Activated T-helper 2 cell treated with anti-CD3 and anti-CD28 coated beads, Interferon-gamma antibody, Interleukin-2, Interleukin-4, amounts not matched to agents 10 μg/mL and 5 μg/mL and 100 μg/mL, durations not matched to agents 14 hours and 24 hours and 36 hours (primary cell): ENCODE measurements at regions not wholly inside any gene's neighbourhood (a gene's known extent, or its start where the extent isn't known, plus 50 kb on each side); places are given as distances from the start of the nearest gene placed in this dataset.
A peak's percentile ranks its signal among the peaks of the same experiment; 100 is the strongest.

Experiments used
- DNase-seq: peaks from one replicate; pipeline ENCODE4 v3.0.0; 2021; ENCODE audit warnings: low spot score
- H3K27ac Mint-ChIP-seq: one replicate; pipeline ENCODE4 v1.8.0; 2021; ENCODE audit warnings: mixed read lengths
- H3K27me3 Mint-ChIP-seq: one replicate; pipeline ENCODE4 v1.8.0; 2021; ENCODE audit warnings: low read depth, mixed read lengths
- H3K36me3 Mint-ChIP-seq: one replicate; pipeline ENCODE4 v1.8.0; 2021; ENCODE audit warnings: low read depth, mixed read lengths
- H3K4me1 Mint-ChIP-seq: one replicate; pipeline ENCODE4 v1.8.0; 2021; ENCODE audit warnings: low read depth, mixed read lengths
- H3K4me3 Mint-ChIP-seq: one replicate; pipeline ENCODE4 v1.8.0; 2021; ENCODE audit warnings: low read depth, mild to moderate bottlenecking, moderate library complexity, mixed read lengths
- H3K9me3 Mint-ChIP-seq: one replicate; pipeline ENCODE4 v1.8.0; 2021; ENCODE audit warnings: mixed read lengths
- intact Hi-C: fragments of 100-400 bp; cut with micrococcal nuclease; formaldehyde crosslinking; loops from one replicate; pipeline ENCODE4 v1.15.1; 2023

- peak overlapping the region; percentile 49 for H3K4me3 Mint-ChIP-seq
- no peaks in the 10 kb centered on the region for H3K9me3 Mint-ChIP-seq
- H3K27ac Mint-ChIP-seq = no peak overlapping the region
- DNase-seq = no peak
- peaks cover 47% of the 10 kb centered on the region for H3K27me3 Mint-ChIP-seq
- H3K36me3 Mint-ChIP-seq = peaks cover 5% of the 10 kb centered on the region
- intact Hi-C loops = no loop called here
- peaks cover 23% of the 10 kb centered on the region for H3K4me1 Mint-ChIP-seq
Measured at GRCh38 chr17:68197997-68198930, 49.6 kb upstream of the AMZ2 start.
